HepG2 (cell line): ENCODE measurements at regions not wholly inside any gene's neighbourhood (a gene's known extent, or its start where the extent isn't known, plus 50 kb on each side); places are given as distances from the start of the nearest gene placed in this dataset.

Experiments
- ATAC-seq: fragments of 200-7000 bp; cut with Tn5 transposase; 3 replicates; pipeline ENCODE4 v1.9.1; 2020; ENCODE audit warnings: mild to moderate bottlenecking, moderate library complexity
- BruUV-seq: library from RNA; stranded (reverse); fragments of 400-500 nt; replicated peaks from 2 replicates; lab custom pipeline; 2021; lab: Mats Ljungman, UMichigan
- CTCF ChIA-PET: fragments of 300-600 bp; formaldehyde crosslinking; extraction: SDS; loops from one replicate; lab custom pipeline; 2021; ENCODE audit warnings: low total read pairs, inconsistent platforms, low intra/inter-chr PET ratio; lab: Yijun Ruan, JAX
- POLR2A ChIA-PET: fragments of 350-600 bp; sonication (Branson Sonifier 250); formaldehyde crosslinking; loops from one replicate; lab custom pipeline; 2020; ENCODE audit warnings: antibody characterized with exemption, inconsistent platforms; lab: Yijun Ruan, JAX
- DNase-seq: peaks from one replicate; pipeline ENCODE4 v3.0.0-alpha.2; 2015; ENCODE audit warnings: low spot score
- FAIRE-seq: peaks from 3 replicates; lab custom pipeline; 2011; peaks lifted over from hg19 to GRCh38; lab: Jason Lieb, UNC
- H2AFZ ChIP-seq: one replicate; pipeline ENCODE4 v1.6.1; 2011; ENCODE audit warnings: low read length, inconsistent platforms
- H3K27ac ChIP-seq: fragments of 300-600 bp; 3 replicates; pipeline ENCODE4 v1.8.0; 2011; ENCODE audit warnings: mixed run types, mild to moderate bottlenecking, mixed read lengths, low read length, inconsistent platforms; ENCODE audit not compliant: insufficient read depth; ENCODE audit errors: extremely low read length
- H3K27me3 ChIP-seq, 2 experiments: fragments of 200-600 bp in 1 of 2; 2 replicates in 1 of 2; 3 replicates in 1 of 2; pipeline versions ENCODE4 v1.6.0 to v1.8.0; 2011; ENCODE audit warnings: low read length in 2 of 2, mild to moderate bottlenecking in 2 of 2, moderate library complexity in 2 of 2, inconsistent platforms in 1 of 2; ENCODE audit not compliant: insufficient read depth in 2 of 2, control insufficient read depth in 1 of 2
- H3K36me3 ChIP-seq, 2 experiments: fragments of 200-600 bp in 1 of 2; replicated peaks in 1 of 2; 2 replicates in 1 of 2; 3 replicates in 1 of 2; pipeline versions ENCODE4 v1.5.1 to v1.8.0; 2011; ENCODE audit warnings: low read length in 2 of 2, inconsistent platforms in 1 of 2; ENCODE audit not compliant: insufficient read depth in 2 of 2, control insufficient read depth in 1 of 2
- H3K4me1 ChIP-seq: 2 replicates; pipeline ENCODE4 v1.5.1; 2012; ENCODE audit warnings: low read length, inconsistent platforms; ENCODE audit not compliant: insufficient read depth
- H3K4me2 ChIP-seq: 2 replicates; pipeline ENCODE4 v1.6.0; 2011; ENCODE audit warnings: low read depth, low read length, inconsistent platforms
- H3K4me3 ChIP-seq, 3 experiments: fragments of 200-600 bp in 1 of 3; sonication (generic), shearing (Covaris generic) in 1 of 3; replicated peaks in 1 of 3; 2 replicates each; pipeline ENCODE4 v1.5.1; 2011 to 2016; ENCODE audit warnings: low read length in 3 of 3, inconsistent platforms in 2 of 3, low read depth in 2 of 3, mild to moderate bottlenecking in 2 of 3, control low read depth in 1 of 3, mixed read lengths in 1 of 3; ENCODE audit not compliant: insufficient read depth in 1 of 3
- H3K79me2 ChIP-seq: one replicate; pipeline ENCODE4 v1.6.1; 2011; ENCODE audit warnings: low read length, inconsistent platforms; ENCODE audit not compliant: insufficient read depth
- H3K9ac ChIP-seq: 2 replicates; pipeline ENCODE4 v1.6.0; 2011; ENCODE audit warnings: mild to moderate bottlenecking, low read depth, low read length, inconsistent platforms; ENCODE audit not compliant: insufficient read depth
- H3K9me3 ChIP-seq: 2 replicates; pipeline ENCODE4 v1.5.1; 2012; ENCODE audit warnings: mild to moderate bottlenecking, low read length
- H4K20me1 ChIP-seq: 2 replicates; pipeline ENCODE4 v1.6.0; 2011; ENCODE audit warnings: inconsistent platforms, mild to moderate bottlenecking, low read length, moderate library complexity; ENCODE audit not compliant: insufficient read depth
- ATM ChIP-seq: fragments of 450-650 bp; IDR thresholded peaks from 2 replicates; pipeline ENCODE4 v1.7.1; 2017; ENCODE audit warnings: mild to moderate bottlenecking, borderline replicate concordance
- ATRX ChIP-seq: sonication (generic); formaldehyde crosslinking; IDR thresholded peaks from 2 replicates; pipeline ENCODE4 v1.4.0; 2020; ENCODE audit warnings: missing genetic modification reagents, borderline replicate concordance
- CBX5 ChIP-seq: sonication (generic); formaldehyde crosslinking; IDR thresholded peaks from 2 replicates; pipeline ENCODE4 v1.4.0; 2020; ENCODE audit warnings: missing genetic modification reagents, borderline replicate concordance
- GLMP ChIP-seq: sonication (generic); formaldehyde crosslinking; IDR thresholded peaks from 2 replicates; pipeline ENCODE4 v1.9.0; 2021; ENCODE audit warnings: missing genetic modification reagents, mild to moderate bottlenecking, borderline replicate concordance
- HMG20B ChIP-seq: conservative IDR thresholded peaks from 2 replicates; pipeline ENCODE4 v1.6.1; 2016; ENCODE audit warnings: missing genetic modification reagents, missing compliant biosample characterization
- PHF8 ChIP-seq: sonication (generic); formaldehyde crosslinking; IDR thresholded peaks from 2 replicates; pipeline ENCODE4 v1.5.0; 2020; ENCODE audit warnings: missing genetic modification reagents
- SMAD1 ChIP-seq: sonication (generic); formaldehyde crosslinking; IDR thresholded peaks from 2 replicates; pipeline ENCODE4 v1.4.0; 2020; ENCODE audit warnings: missing genetic modification reagents, low read depth, mild to moderate bottlenecking, borderline replicate concordance
- ZNF232 ChIP-seq: sonication (generic); formaldehyde crosslinking; IDR thresholded peaks from 2 replicates; pipeline ENCODE4 v1.4.0; 2020; ENCODE audit warnings: missing genetic modification reagents, borderline replicate concordance
- ZNF24 ChIP-seq: fragments of 450-650 bp; IDR thresholded peaks from 2 replicates; pipeline ENCODE4 v1.6.1; 2017; ENCODE audit warnings: antibody characterized with exemption, mild to moderate bottlenecking
- ZNF292 ChIP-seq: sonication (generic); formaldehyde crosslinking; IDR thresholded peaks from 2 replicates; pipeline ENCODE4 v1.8.1; 2022; ENCODE audit warnings: mild to moderate bottlenecking, low read depth, missing genetic modification reagents, borderline replicate concordance
- ZNF317 ChIP-seq: sonication (generic); formaldehyde crosslinking; IDR thresholded peaks from 2 replicates; pipeline ENCODE4 v1.5.0; 2020; ENCODE audit warnings: mild to moderate bottlenecking, missing genetic modification reagents
- ZNF33A ChIP-seq: sonication (generic); formaldehyde crosslinking; IDR thresholded peaks from 2 replicates; pipeline ENCODE4 v1.5.1; 2020; ENCODE audit warnings: missing genetic modification reagents, mild to moderate bottlenecking, moderate library complexity, borderline replicate concordance
- ZNF367 ChIP-seq: sonication (generic); formaldehyde crosslinking; IDR thresholded peaks from 2 replicates; pipeline ENCODE4 v1.4.0; 2020; ENCODE audit warnings: missing genetic modification reagents, borderline replicate concordance
- ZNF556 ChIP-seq: sonication (generic); formaldehyde crosslinking; IDR thresholded peaks from 2 replicates; pipeline ENCODE4 v1.4.0; 2020; ENCODE audit warnings: mild to moderate bottlenecking, missing genetic modification reagents, borderline replicate concordance
- ZNF737 ChIP-seq: sonication (generic); formaldehyde crosslinking; IDR thresholded peaks from 2 replicates; pipeline ENCODE4 v1.5.0; 2020; ENCODE audit warnings: missing genetic modification reagents, mild to moderate bottlenecking, borderline replicate concordance
- WGBS: methylation state at CpG from one replicate; pipeline ENCODE4 v1.1.6; 2017; ENCODE audit warnings: low lambda C conversion rate; 5-methylcytosine and 5-hydroxymethylcytosine counted together
- in situ Hi-C: cut with HindIII; loops from 2 replicates; pipeline ENCODE4 v1.10.0; 2017; ENCODE audit warnings: low pct_unique_long_range_greater_than_20kb; ENCODE audit not compliant: extremely low pct_ligation_motif_present
- intact Hi-C: fragments of 100-400 bp; cut with micrococcal nuclease; formaldehyde crosslinking; loops from one replicate; pipeline ENCODE4 v1.10.0; 2022; ENCODE audit not compliant: unreplicated experiment
- TF ChIP-seq, protein P1 (sequence below): sonication (generic); formaldehyde crosslinking; IDR thresholded peaks from 2 replicates; pipeline ENCODE4 v1.4.0; 2020; ENCODE audit warnings: missing genetic modification reagents

GRCh38 chr15:93282808-93283207 lies 193.8 kb upstream of the RGMA start:
- Histone ChIP-seq H3K4me3 (no peak overlapping the region), H3K36me3 (no peaks in the 10 kb centered on the region), H2AFZ (no peak overlapping the region), H3K9me3 (no peaks in the 10 kb centered on the region), H3K27me3 (peaks cover 1 to 32% of the 10 kb centered on the region in 2 experiments; a peak in 2 of 5 replicates), H3K79me2 (no peaks in the 10 kb centered on the region), H4K20me1 (no peaks in the 10 kb centered on the region), H3K9ac (no peak overlapping the region), H3K27ac (no peak overlapping the region), H3K4me2 (no peak overlapping the region), H3K4me1 (no peaks in the 10 kb centered on the region)
- WGBS: 4% methylated on average over 3 of the region's 3 CpGs
- in situ Hi-C loops (no loop called here), intact Hi-C loops (no loop called here)
- no peak for ATAC-seq
- no peak for DNase-seq
- FAIRE-seq: no peak
- CTCF ChIA-PET: no interaction called here
- BruUV-seq: no TSS peak
- TF ChIP-seq PHF8: no peak
- TF ChIP-seq ZNF24: no peak
- no peak for TF ChIP-seq CBX5 (CRISPR knock-in tag)
- no peak for TF ChIP-seq HMG20B (CRISPR knock-in tag)
- no peak for TF ChIP-seq GLMP (CRISPR knock-in tag)
- TF ChIP-seq ZNF737 (CRISPR knock-in tag): no peak
- no peak for TF ChIP-seq ZNF232 (CRISPR knock-in tag)
- TF ChIP-seq ZNF367 (CRISPR knock-in tag): no peak
- POLR2A ChIA-PET: no interaction called here

GRCh38 chr15:93278783-93279182 lies 189.8 kb upstream of the RGMA start:
- Histone ChIP-seq H2AFZ (no peak overlapping the region), H3K79me2 (no peaks in the 10 kb centered on the region), H3K27ac (no peak overlapping the region), H4K20me1 (no peaks in the 10 kb centered on the region), H3K9ac (no peak overlapping the region), H3K4me2 (no peak overlapping the region), H3K9me3 (no peaks in the 10 kb centered on the region), H3K4me3 (no peak overlapping the region), H3K27me3 (peaks cover 1 to 27% of the 10 kb centered on the region in 2 experiments; a peak in 2 of 5 replicates), H3K4me1 (no peaks in the 10 kb centered on the region), H3K36me3 (no peaks in the 10 kb centered on the region)
- CTCF ChIA-PET: no interaction called here
- BruUV-seq: no TSS peak
- ATAC-seq (no peak), FAIRE-seq (no peak), DNase-seq (no peak)
- in situ Hi-C loops: no loop called here
- 25% methylated on average over 3 of the region's 3 CpGs for WGBS
- intact Hi-C loops: no loop called here
- POLR2A ChIA-PET: no interaction called here
- TF ChIP-seq SMAD1 (CRISPR knock-in tag) (no peak), ZNF33A (no peak), ZNF292 (CRISPR knock-in tag) (no peak), ATRX (CRISPR knock-in tag) (no peak), ATM (no peak), ZNF556 (CRISPR knock-in tag) (no peak), ZNF317 (CRISPR knock-in tag) (no peak)
- TF ChIP-seq, protein P1, sequence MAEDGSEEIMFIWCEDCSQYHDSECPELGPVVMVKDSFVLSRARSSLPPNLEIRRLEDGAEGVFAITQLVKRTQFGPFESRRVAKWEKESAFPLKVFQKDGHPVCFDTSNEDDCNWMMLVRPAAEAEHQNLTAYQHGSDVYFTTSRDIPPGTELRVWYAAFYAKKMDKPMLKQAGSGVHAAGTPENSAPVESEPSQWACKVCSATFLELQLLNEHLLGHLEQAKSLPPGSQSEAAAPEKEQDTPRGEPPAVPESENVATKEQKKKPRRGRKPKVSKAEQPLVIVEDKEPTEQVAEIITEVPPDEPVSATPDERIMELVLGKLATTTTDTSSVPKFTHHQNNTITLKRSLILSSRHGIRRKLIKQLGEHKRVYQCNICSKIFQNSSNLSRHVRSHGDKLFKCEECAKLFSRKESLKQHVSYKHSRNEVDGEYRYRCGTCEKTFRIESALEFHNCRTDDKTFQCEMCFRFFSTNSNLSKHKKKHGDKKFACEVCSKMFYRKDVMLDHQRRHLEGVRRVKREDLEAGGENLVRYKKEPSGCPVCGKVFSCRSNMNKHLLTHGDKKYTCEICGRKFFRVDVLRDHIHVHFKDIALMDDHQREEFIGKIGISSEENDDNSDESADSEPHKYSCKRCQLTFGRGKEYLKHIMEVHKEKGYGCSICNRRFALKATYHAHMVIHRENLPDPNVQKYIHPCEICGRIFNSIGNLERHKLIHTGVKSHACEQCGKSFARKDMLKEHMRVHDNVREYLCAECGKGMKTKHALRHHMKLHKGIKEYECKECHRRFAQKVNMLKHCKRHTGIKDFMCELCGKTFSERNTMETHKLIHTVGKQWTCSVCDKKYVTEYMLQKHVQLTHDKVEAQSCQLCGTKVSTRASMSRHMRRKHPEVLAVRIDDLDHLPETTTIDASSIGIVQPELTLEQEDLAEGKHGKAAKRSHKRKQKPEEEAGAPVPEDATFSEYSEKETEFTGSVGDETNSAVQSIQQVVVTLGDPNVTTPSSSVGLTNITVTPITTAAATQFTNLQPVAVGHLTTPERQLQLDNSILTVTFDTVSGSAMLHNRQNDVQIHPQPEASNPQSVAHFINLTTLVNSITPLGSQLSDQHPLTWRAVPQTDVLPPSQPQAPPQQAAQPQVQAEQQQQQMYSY (CRISPR knock-in tag): no peak
